ENCODE measurements at regions not wholly inside any gene's neighbourhood (a gene's known extent, or its start where the extent isn't known, plus 50 kb on each side); places are given as distances from the start of the nearest gene placed in this dataset.
"Not testable (repeated sequence)": the region's sequence is repeated elsewhere in the genome, so short reads cannot be mapped to it uniquely, and the experiment has no call there.

- not testable (repeated sequence) for H3K27me3 ChIP-seq (ENCODE audit: control insufficient read depth, insufficient read depth, low read length); H3K4me1 ChIP-seq (ENCODE audit: control insufficient read depth, insufficient read depth, low read length); H3K4me3 ChIP-seq (ENCODE audit: low read length); H3K27ac ChIP-seq (ENCODE audit: low read length); H3K36me3 ChIP-seq (ENCODE audit: control insufficient read depth, insufficient read depth, low read length); DNase-seq (ENCODE audit: low read depth, low spot score); H3K9me3 ChIP-seq (ENCODE audit: control insufficient read depth, insufficient read depth, low read length)
- WGBS (ENCODE audit: insufficient coverage, insufficient read length) = no CpG with 5 or more reads among the region's 21 CpGs
Measured at GRCh38 chr20:30508382-30508781, 749.1 kb upstream of the DEFB115 start.

GRCh38 chr20:30511322-30512030, 746.0 kb upstream of the DEFB115 start:
- Histone ChIP-seq H3K4me1 (ENCODE audit: control insufficient read depth, insufficient read depth, low read length) (no peaks in the 10 kb centered on the region), H3K27me3 (ENCODE audit: control insufficient read depth, insufficient read depth, low read length) (no peaks in the 10 kb centered on the region), H3K9me3 (ENCODE audit: control insufficient read depth, insufficient read depth, low read length) (peaks cover 2% of the 10 kb centered on the region; the same call in 1 of the 2 replicates), H3K36me3 (ENCODE audit: control insufficient read depth, insufficient read depth, low read length) (no peaks in the 10 kb centered on the region; the same call in 1 of the 2 replicates), H3K27ac (ENCODE audit: low read length) (no peak overlapping the region), H3K4me3 (ENCODE audit: low read length) (peak overlapping the region; percentile 5; the same call in 1 of the 2 replicates)
- no peak for DNase-seq (ENCODE audit: low read depth, low spot score)
- no CpG with 5 or more reads among the region's 39 CpGs for WGBS (ENCODE audit: insufficient coverage, insufficient read length)

GRCh38 chr20:30513050-30513628, 744.3 kb upstream of the DEFB115 start:
- no peak for DNase-seq (ENCODE audit: low read depth, low spot score)

GRCh38 chr20:30515915-30516314, 741.5 kb upstream of the DEFB115 start:
- not testable (repeated sequence) for H3K4me3 ChIP-seq (ENCODE audit: low read length); H3K27me3 ChIP-seq (ENCODE audit: control insufficient read depth, insufficient read depth, low read length); H3K9me3 ChIP-seq (ENCODE audit: control insufficient read depth, insufficient read depth, low read length); H3K4me1 ChIP-seq (ENCODE audit: control insufficient read depth, insufficient read depth, low read length); H3K27ac ChIP-seq (ENCODE audit: low read length); DNase-seq (ENCODE audit: low read depth, low spot score); H3K36me3 ChIP-seq (ENCODE audit: control insufficient read depth, insufficient read depth, low read length)
- WGBS (ENCODE audit: insufficient coverage, insufficient read length) = no CpG with 5 or more reads among the region's 13 CpGs

More at GRCh38 chr20:30513050-30513628, 744.3 kb upstream of the DEFB115 start:
- WGBS (ENCODE audit: insufficient coverage, insufficient read length) = no CpG with 5 or more reads among the region's 38 CpGs
- no peak overlapping the region for H3K4me3 ChIP-seq (ENCODE audit: low read length)
- H3K4me1 ChIP-seq (ENCODE audit: control insufficient read depth, insufficient read depth, low read length) = no peaks in the 10 kb centered on the region
- H3K27ac ChIP-seq (ENCODE audit: low read length) = no peak overlapping the region
- peaks cover 2% of the 10 kb centered on the region; the same call in 1 of the 2 replicates for H3K9me3 ChIP-seq (ENCODE audit: control insufficient read depth, insufficient read depth, low read length)
- H3K27me3 ChIP-seq (ENCODE audit: control insufficient read depth, insufficient read depth, low read length) = no peaks in the 10 kb centered on the region
- no peaks in the 10 kb centered on the region; the same call in 1 of the 2 replicates for H3K36me3 ChIP-seq (ENCODE audit: control insufficient read depth, insufficient read depth, low read length)

GRCh38 chr20:30518906-30519305, 738.6 kb upstream of the DEFB115 start:
- WGBS (ENCODE audit: insufficient coverage, insufficient read length) = no CpG with 5 or more reads among the region's 10 CpGs

GRCh38 chr20:30521686-30522415, 735.6 kb upstream of the DEFB115 start:
- H3K27me3 ChIP-seq (ENCODE audit: control insufficient read depth, insufficient read depth, low read length); H3K36me3 ChIP-seq (ENCODE audit: control insufficient read depth, insufficient read depth, low read length); H3K27ac ChIP-seq (ENCODE audit: low read length); DNase-seq (ENCODE audit: low read depth, low spot score); H3K4me3 ChIP-seq (ENCODE audit: low read length); H3K9me3 ChIP-seq (ENCODE audit: control insufficient read depth, insufficient read depth, low read length); H3K4me1 ChIP-seq (ENCODE audit: control insufficient read depth, insufficient read depth, low read length): not testable (repeated sequence)
- no CpG with 5 or more reads among the region's 15 CpGs for WGBS (ENCODE audit: insufficient coverage, insufficient read length)

More at GRCh38 chr20:30518906-30519305, 738.6 kb upstream of the DEFB115 start:
- not testable (repeated sequence) for DNase-seq (ENCODE audit: low read depth, low spot score); H3K27me3 ChIP-seq (ENCODE audit: control insufficient read depth, insufficient read depth, low read length); H3K36me3 ChIP-seq (ENCODE audit: control insufficient read depth, insufficient read depth, low read length); H3K9me3 ChIP-seq (ENCODE audit: control insufficient read depth, insufficient read depth, low read length); H3K4me1 ChIP-seq (ENCODE audit: control insufficient read depth, insufficient read depth, low read length); H3K4me3 ChIP-seq (ENCODE audit: low read length); H3K27ac ChIP-seq (ENCODE audit: low read length)

GRCh38 chr20:30524155-30524554, 733.3 kb upstream of the DEFB115 start:
- not testable (repeated sequence) for H3K9me3 ChIP-seq (ENCODE audit: control insufficient read depth, insufficient read depth, low read length); H3K4me3 ChIP-seq (ENCODE audit: low read length); H3K27me3 ChIP-seq (ENCODE audit: control insufficient read depth, insufficient read depth, low read length); H3K4me1 ChIP-seq (ENCODE audit: control insufficient read depth, insufficient read depth, low read length); H3K36me3 ChIP-seq (ENCODE audit: control insufficient read depth, insufficient read depth, low read length); DNase-seq (ENCODE audit: low read depth, low spot score); H3K27ac ChIP-seq (ENCODE audit: low read length)
- WGBS (ENCODE audit: insufficient coverage, insufficient read length) = no CpG with 5 or more reads among the region's 4 CpGs

- WGBS (ENCODE audit: insufficient coverage, insufficient read length) = no CpG with 5 or more reads among the region's 2 CpGs
- not testable (repeated sequence) for H3K27me3 ChIP-seq (ENCODE audit: control insufficient read depth, insufficient read depth, low read length); H3K4me1 ChIP-seq (ENCODE audit: control insufficient read depth, insufficient read depth, low read length)
Measured at GRCh38 chr20:30524761-30525160, 732.7 kb upstream of the DEFB115 start.

GRCh38 chr20:30533653-30534052, 723.8 kb upstream of the DEFB115 start:
- H3K27me3 ChIP-seq (ENCODE audit: control insufficient read depth, insufficient read depth, low read length); H3K4me3 ChIP-seq (ENCODE audit: low read length); DNase-seq (ENCODE audit: low read depth, low spot score); H3K4me1 ChIP-seq (ENCODE audit: control insufficient read depth, insufficient read depth, low read length); H3K36me3 ChIP-seq (ENCODE audit: control insufficient read depth, insufficient read depth, low read length); H3K27ac ChIP-seq (ENCODE audit: low read length); H3K9me3 ChIP-seq (ENCODE audit: control insufficient read depth, insufficient read depth, low read length): not testable (repeated sequence)

More at GRCh38 chr20:30524761-30525160, 732.7 kb upstream of the DEFB115 start:
- DNase-seq (ENCODE audit: low read depth, low spot score); H3K9me3 ChIP-seq (ENCODE audit: control insufficient read depth, insufficient read depth, low read length); H3K4me3 ChIP-seq (ENCODE audit: low read length); H3K36me3 ChIP-seq (ENCODE audit: control insufficient read depth, insufficient read depth, low read length); H3K27ac ChIP-seq (ENCODE audit: low read length): not testable (repeated sequence)

- not testable (repeated sequence) for H3K4me1 ChIP-seq (ENCODE audit: control insufficient read depth, insufficient read depth, low read length); DNase-seq (ENCODE audit: low read depth, low spot score); H3K36me3 ChIP-seq (ENCODE audit: control insufficient read depth, insufficient read depth, low read length); H3K9me3 ChIP-seq (ENCODE audit: control insufficient read depth, insufficient read depth, low read length); H3K27ac ChIP-seq (ENCODE audit: low read length); H3K4me3 ChIP-seq (ENCODE audit: low read length); H3K27me3 ChIP-seq (ENCODE audit: control insufficient read depth, insufficient read depth, low read length)
- WGBS (ENCODE audit: insufficient coverage, insufficient read length) = no CpG with 5 or more reads among the region's 20 CpGs
Measured at GRCh38 chr20:30537459-30537858, 720.0 kb upstream of the DEFB115 start.

All from iPS DF 6.9 (cell line).